Astrocyte (in vitro differentiated cells and primary cell): ENCODE measurements at regions not wholly inside any gene's neighbourhood (a gene's known extent, or its start where the extent isn't known, plus 50 kb on each side); places are given as distances from the start of the nearest gene placed in this dataset.
"Not testable (repeated sequence)": the region's sequence is repeated elsewhere in the genome, so short reads cannot be mapped to it uniquely, and the experiment has no call there.

Experiments
- DNase-seq: peaks from one replicate; pipeline ENCODE4 v3.0.0-alpha.2; 2010; ENCODE audit warnings: low read depth
- FAIRE-seq: peaks from 2 replicates; lab custom pipeline; 2011; peaks lifted over from hg19 to GRCh38; lab: Jason Lieb, UNC
- H2AFZ ChIP-seq: 2 replicates; pipeline ENCODE4 v1.6.0; 2012; ENCODE audit warnings: low read depth, low read length, inconsistent platforms
- H3K27ac ChIP-seq: 2 replicates; pipeline ENCODE4 v1.5.1; 2011; ENCODE audit warnings: low read depth, low read length, inconsistent platforms
- H3K27me3 ChIP-seq: 2 replicates; pipeline ENCODE4 v1.6.0; 2011; ENCODE audit warnings: low read length, inconsistent platforms; ENCODE audit not compliant: insufficient read depth
- H3K36me3 ChIP-seq: 2 replicates; pipeline ENCODE4 v1.5.1; 2011; ENCODE audit warnings: low read length, inconsistent platforms; ENCODE audit not compliant: insufficient read depth
- H3K4me1 ChIP-seq: 2 replicates; pipeline ENCODE4 v1.5.1; 2011; ENCODE audit warnings: low read length, inconsistent platforms; ENCODE audit not compliant: insufficient read depth
- H3K4me2 ChIP-seq: 2 replicates; pipeline ENCODE4 v1.6.0; 2012; ENCODE audit warnings: low read length, inconsistent platforms
- H3K4me3 ChIP-seq: 2 replicates; pipeline ENCODE4 v1.5.1; 2011; ENCODE audit warnings: low read depth, mild to moderate bottlenecking, low read length, inconsistent platforms; ENCODE audit not compliant: insufficient read depth
- H3K79me2 ChIP-seq: 2 replicates; pipeline ENCODE4 v1.6.0; 2012; ENCODE audit warnings: mild to moderate bottlenecking, low read length, inconsistent platforms; ENCODE audit not compliant: insufficient read depth
- H3K9ac ChIP-seq: 2 replicates; pipeline ENCODE4 v1.6.0; 2012; ENCODE audit warnings: mild to moderate bottlenecking, low read length, inconsistent platforms
- H3K9me3 ChIP-seq: 2 replicates; pipeline ENCODE4 v1.5.1; 2012; ENCODE audit warnings: low read depth, mild to moderate bottlenecking, low read length, inconsistent platforms; ENCODE audit not compliant: insufficient read depth
- H4K20me1 ChIP-seq: 2 replicates; pipeline ENCODE4 v1.6.0; 2012; ENCODE audit warnings: low read length, inconsistent platforms; ENCODE audit not compliant: insufficient read depth
- H3K27ac Mint-ChIP-seq: one replicate; pipeline ENCODE4 v1.8.0; 2021; ENCODE audit warnings: mild to moderate bottlenecking, mixed read lengths; ENCODE audit not compliant: unreplicated experiment
- H3K27me3 Mint-ChIP-seq: one replicate; pipeline ENCODE4 v1.8.0; 2021; ENCODE audit warnings: low read depth, mixed read lengths; ENCODE audit not compliant: unreplicated experiment
- H3K36me3 Mint-ChIP-seq: one replicate; pipeline ENCODE4 v1.8.0; 2021; ENCODE audit warnings: low read depth, mixed read lengths; ENCODE audit not compliant: unreplicated experiment
- H3K4me1 Mint-ChIP-seq: one replicate; pipeline ENCODE4 v1.8.0; 2021; ENCODE audit warnings: low read depth, mixed read lengths; ENCODE audit not compliant: unreplicated experiment
- H3K4me3 Mint-ChIP-seq: one replicate; pipeline ENCODE4 v1.8.0; 2021; ENCODE audit warnings: mild to moderate bottlenecking, moderate library complexity, mixed read lengths; ENCODE audit not compliant: unreplicated experiment
- H3K9me3 Mint-ChIP-seq: one replicate; pipeline ENCODE4 v1.8.0; 2021; ENCODE audit warnings: mild to moderate bottlenecking, mixed read lengths; ENCODE audit not compliant: unreplicated experiment
- CTCF ChIP-seq: IDR thresholded peaks from 2 replicates; pipeline ENCODE4 v1.5.1; 2011; ENCODE audit warnings: low read depth, mild to moderate bottlenecking, inconsistent platforms, low read length, moderate library complexity; ENCODE audit not compliant: insufficient read depth
- EZH2 ChIP-seq: IDR thresholded peaks from 2 replicates; pipeline ENCODE4 v1.6.1; 2012; ENCODE audit warnings: mild to moderate bottlenecking, low read length, inconsistent platforms; ENCODE audit not compliant: insufficient read depth

DNA sequence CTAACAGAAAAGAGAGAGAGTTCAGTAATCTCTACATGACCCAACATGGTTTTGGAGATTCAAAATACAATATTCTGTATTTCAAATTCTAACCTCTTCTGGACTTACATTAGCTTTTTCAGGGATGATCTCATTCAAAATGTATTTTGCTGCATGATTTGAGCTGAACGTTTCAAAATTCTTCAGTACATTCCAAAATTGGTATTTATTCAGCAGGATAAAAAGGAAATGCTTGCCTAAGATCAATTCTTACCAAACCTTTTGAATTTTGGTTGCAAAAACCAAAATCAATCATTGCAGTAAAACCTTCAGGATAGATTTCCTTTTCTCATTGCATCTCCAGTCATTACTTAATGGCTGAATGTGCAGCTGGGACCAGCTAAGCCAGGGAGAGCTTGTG is 1761.3 kb upstream of the SEL1L start:
- Histone ChIP-seq H3K27ac (no peak overlapping the region), H3K4me1 (no peaks in the 10 kb centered on the region), H3K9ac (no peak overlapping the region), H3K27me3 (no peaks in the 10 kb centered on the region), H3K4me3 (no peak overlapping the region), H4K20me1 (no peaks in the 10 kb centered on the region), H3K4me2 (peak overlapping the region; percentile 42), H3K79me2 (no peaks in the 10 kb centered on the region), H3K9me3 (no peaks in the 10 kb centered on the region), H2AFZ (peak overlapping the region; percentile 28), H3K36me3 (no peaks in the 10 kb centered on the region)
- no peaks in the 10 kb centered on the region for H3K9me3 Mint-ChIP-seq
- FAIRE-seq = no peak
- TF ChIP-seq EZH2 (no peak), CTCF (no peak)
- H3K36me3 Mint-ChIP-seq = no peaks in the 10 kb centered on the region
- peaks cover 12% of the 10 kb centered on the region for H3K4me1 Mint-ChIP-seq
- peak; percentile 14 for DNase-seq
- no peaks in the 10 kb centered on the region for H3K27me3 Mint-ChIP-seq
- no peak overlapping the region for H3K4me3 Mint-ChIP-seq
- peak overlapping the region; percentile 35 for H3K27ac Mint-ChIP-seq

GRCh38 chr14:83297361-83297760 is 1763.7 kb upstream of the SEL1L start:
- Histone ChIP-seq H3K9me3 (no peaks in the 10 kb centered on the region), H3K4me2 (no peak overlapping the region), H3K4me1 (no peaks in the 10 kb centered on the region), H3K79me2 (no peaks in the 10 kb centered on the region), H2AFZ (no peak overlapping the region), H3K36me3 (no peaks in the 10 kb centered on the region), H3K27ac (no peak overlapping the region), H3K9ac (no peak overlapping the region), H4K20me1 (no peaks in the 10 kb centered on the region), H3K4me3 (no peak overlapping the region), H3K27me3 (no peaks in the 10 kb centered on the region)
- DNase-seq (no peak), FAIRE-seq (no peak)
- Mint-ChIP-seq H3K27me3 (no peaks in the 10 kb centered on the region), H3K9me3 (no peaks in the 10 kb centered on the region), H3K36me3 (no peaks in the 10 kb centered on the region), H3K4me3 (no peak overlapping the region), H3K27ac (no peak overlapping the region), H3K4me1 (peaks cover 10% of the 10 kb centered on the region)
- TF ChIP-seq CTCF (no peak), EZH2 (no peak)

DNA sequence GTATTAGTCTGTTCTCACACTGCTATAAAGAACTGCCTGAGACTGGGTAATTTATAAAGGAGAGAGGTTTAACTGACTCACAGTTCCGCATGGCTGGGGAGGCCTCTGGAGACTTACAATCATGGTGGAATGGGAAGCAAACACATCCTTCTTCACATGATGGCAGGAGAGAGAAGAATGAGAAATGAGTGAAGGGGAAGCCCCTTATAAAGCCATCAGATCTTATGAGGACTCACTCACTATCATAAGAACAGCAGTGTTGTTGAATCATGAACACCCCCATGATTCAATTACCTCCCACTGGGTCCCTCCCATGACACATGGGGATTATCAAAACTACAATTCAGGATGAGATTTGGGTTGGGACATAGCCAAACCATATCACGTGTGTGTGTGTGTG is 1764.4 kb upstream of the SEL1L start:
- H3K4me2 ChIP-seq, H3K27ac Mint-ChIP-seq, H2AFZ ChIP-seq, H3K79me2 ChIP-seq, H3K4me1 ChIP-seq, FAIRE-seq, H3K9me3 Mint-ChIP-seq, H3K9ac ChIP-seq, H3K4me3 ChIP-seq, H3K27me3 Mint-ChIP-seq, H3K4me1 Mint-ChIP-seq, H3K36me3 ChIP-seq, H3K9me3 ChIP-seq, H3K4me3 Mint-ChIP-seq, DNase-seq, H3K36me3 Mint-ChIP-seq, H3K27ac ChIP-seq, H3K27me3 ChIP-seq, H4K20me1 ChIP-seq: not testable (repeated sequence)
